ENCODE measurements at regions not wholly inside any gene's neighbourhood (a gene's known extent, or its start where the extent isn't known, plus 50 kb on each side); places are given as distances from the start of the nearest gene placed in this dataset.

DNA sequence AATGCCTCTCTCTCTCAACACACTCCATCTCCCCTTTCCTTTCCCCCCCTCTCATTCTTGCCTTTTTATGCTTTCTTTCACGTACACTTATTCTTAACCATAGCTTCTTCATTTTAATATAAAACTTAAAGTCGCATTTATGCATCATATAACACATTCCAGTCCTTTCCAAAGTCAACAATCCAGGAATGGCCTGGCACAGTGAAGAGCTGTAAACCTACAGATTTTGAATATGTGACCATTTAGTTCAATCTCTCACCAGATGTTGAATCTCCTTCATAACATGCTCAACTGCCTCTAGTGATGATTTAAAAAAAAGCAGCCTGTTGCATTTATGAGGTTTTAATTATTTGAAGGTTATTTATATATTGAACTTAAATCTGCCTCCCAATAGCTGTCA is 186.2 kb upstream of the GRAMD2B start:
- Histone ChIP-seq H3K79me2 (ENCODE audit: control insufficient read depth, insufficient read depth, low read length) (no peaks in the 10 kb centered on the region), H4K20me1 (ENCODE audit: control insufficient read depth, insufficient read depth) (no peaks in the 10 kb centered on the region), H3K9ac (ENCODE audit: control insufficient read depth, insufficient read depth, low read length) (no peak overlapping the region), H3K9me3 (replicated peaks; ENCODE audit: control insufficient read depth, insufficient read depth, low read length) (no peaks in the 10 kb centered on the region), H3K4me2 (ENCODE audit: control insufficient read depth, insufficient read depth) (no peak overlapping the region), H3K27me3 (replicated peaks in 1 of 2; ENCODE audit: control insufficient read depth in 2 of 2, insufficient read depth in 2 of 2, low read length in 1 of 2) (no peaks in the 10 kb centered on the region), H3K27ac (ENCODE audit: control insufficient read depth, insufficient read depth) (no peak overlapping the region), H3K36me3 (ENCODE audit: control insufficient read depth in 2 of 2, insufficient read depth in 2 of 2, low read length in 1 of 2) (no peaks in the 10 kb centered on the region), H2AFZ (ENCODE audit: control insufficient read depth, low read depth, low read length) (no peak overlapping the region), H3K4me3 (no peak overlapping the region), H3K4me1 (ENCODE audit: control insufficient read depth, insufficient read depth, low read length) (no peaks in the 10 kb centered on the region)
- POLR2A ChIA-PET: interaction anchor here (0.7 kb wide), 1 partner anchor 658 kb away, joined by 4 read pairs; no protein-coding TSS in a partner anchor
- no peak for FAIRE-seq
- no peak for DNase-seq (ENCODE audit: low read depth, low spot score)
- CTCF ChIA-PET: no interaction called here
- BruUV-seq (replicated peaks): no TSS peak
- TF ChIP-seq DPF2 (IDR thresholded peaks at IDR 0.05) (no peak), ZNF274 (IDR thresholded peaks at IDR 0.05; ENCODE audit: insufficient read depth, insufficient read length) (no peak), NFYA (IDR thresholded peaks at IDR 0.05; ENCODE audit: borderline replicate concordance, low read depth, low read length) (no peak), NKRF (conservative IDR thresholded peaks at IDR 0.05) (no peak), SMARCA5 (IDR thresholded peaks at IDR 0.05) (no peak), TCF7 (IDR thresholded peaks at IDR 0.05; ENCODE audit: borderline replicate concordance) (no peak), USF1 (IDR thresholded peaks at IDR 0.05; ENCODE audit: borderline replicate concordance, extremely low read length, insufficient read depth, low read depth, low read length) (no peak), HCFC1 (IDR thresholded peaks at IDR 0.05; ENCODE audit: low read length) (no peak), PAX5 (IDR thresholded peaks at IDR 0.05; ENCODE audit: borderline replicate concordance, low read depth, low read length) (no peak), MYC (IDR thresholded peaks at IDR 0.05; ENCODE audit: insufficient read depth, insufficient read length, insufficient replicate concordance, low read length, severe bottlenecking) (no peak), JUNB (IDR thresholded peaks at IDR 0.05) (no peak), NFYB (IDR thresholded peaks at IDR 0.05; ENCODE audit: insufficient read depth, low read depth, low read length) (no peak), ZNF207 (IDR thresholded peaks at IDR 0.05; ENCODE audit: borderline replicate concordance) (no peak), BMI1 (IDR thresholded peaks at IDR 0.05; ENCODE audit: borderline replicate concordance) (no peak), FOXM1 (IDR thresholded peaks at IDR 0.05; ENCODE audit: low read depth, low read length) (no peak), STAT1 (conservative IDR thresholded peaks at IDR 0.05) (no peak), TBL1XR1 (IDR thresholded peaks at IDR 0.05; ENCODE audit: low read depth, low read length) (no peak)
- TF ChIP-seq, protein P1, sequence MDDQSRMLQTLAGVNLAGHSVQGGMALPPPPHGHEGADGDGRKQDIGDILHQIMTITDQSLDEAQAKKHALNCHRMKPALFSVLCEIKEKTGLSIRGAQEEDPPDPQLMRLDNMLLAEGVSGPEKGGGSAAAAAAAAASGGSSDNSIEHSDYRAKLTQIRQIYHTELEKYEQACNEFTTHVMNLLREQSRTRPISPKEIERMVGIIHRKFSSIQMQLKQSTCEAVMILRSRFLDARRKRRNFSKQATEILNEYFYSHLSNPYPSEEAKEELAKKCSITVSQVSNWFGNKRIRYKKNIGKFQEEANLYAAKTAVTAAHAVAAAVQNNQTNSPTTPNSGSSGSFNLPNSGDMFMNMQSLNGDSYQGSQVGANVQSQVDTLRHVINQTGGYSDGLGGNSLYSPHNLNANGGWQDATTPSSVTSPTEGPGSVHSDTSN (IDR thresholded peaks at IDR 0.05; ENCODE audit: insufficient replicate concordance, low read depth, low read length): no peak
- TF ChIP-seq, protein P2, sequence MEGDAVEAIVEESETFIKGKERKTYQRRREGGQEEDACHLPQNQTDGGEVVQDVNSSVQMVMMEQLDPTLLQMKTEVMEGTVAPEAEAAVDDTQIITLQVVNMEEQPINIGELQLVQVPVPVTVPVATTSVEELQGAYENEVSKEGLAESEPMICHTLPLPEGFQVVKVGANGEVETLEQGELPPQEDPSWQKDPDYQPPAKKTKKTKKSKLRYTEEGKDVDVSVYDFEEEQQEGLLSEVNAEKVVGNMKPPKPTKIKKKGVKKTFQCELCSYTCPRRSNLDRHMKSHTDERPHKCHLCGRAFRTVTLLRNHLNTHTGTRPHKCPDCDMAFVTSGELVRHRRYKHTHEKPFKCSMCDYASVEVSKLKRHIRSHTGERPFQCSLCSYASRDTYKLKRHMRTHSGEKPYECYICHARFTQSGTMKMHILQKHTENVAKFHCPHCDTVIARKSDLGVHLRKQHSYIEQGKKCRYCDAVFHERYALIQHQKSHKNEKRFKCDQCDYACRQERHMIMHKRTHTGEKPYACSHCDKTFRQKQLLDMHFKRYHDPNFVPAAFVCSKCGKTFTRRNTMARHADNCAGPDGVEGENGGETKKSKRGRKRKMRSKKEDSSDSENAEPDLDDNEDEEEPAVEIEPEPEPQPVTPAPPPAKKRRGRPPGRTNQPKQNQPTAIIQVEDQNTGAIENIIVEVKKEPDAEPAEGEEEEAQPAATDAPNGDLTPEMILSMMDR (IDR thresholded peaks at IDR 0.05 in 2 of 3, conservative IDR thresholded peaks at IDR 0.05 in 1 of 3; ENCODE audit: control insufficient read depth in 2 of 3, extremely low read depth in 1 of 3, insufficient read depth in 1 of 3, low read depth in 3 of 3, low read length in 3 of 3): no peak
- no peak for ATAC-seq
- intact Hi-C loops (cut with micrococcal nuclease; ENCODE audit: unreplicated experiment) (no loop called here), in situ Hi-C loops (cut with MboI) (no loop called here)
- SMC1A ChIA-PET (ENCODE audit: uncharacterized antibody, unreplicated experiment): interaction anchor here (0.7 to 1.1 kb wide), 3 partner anchors 12 to 1664 kb away, joined by 3 read pairs; no protein-coding TSS in a partner anchor
- RAD21 ChIA-PET (ENCODE audit: unreplicated experiment): no interaction called here
- WGBS (ENCODE audit: insufficient coverage, insufficient replicate concordance, low lambda C conversion rate, missing lambda C conversion rate): 14% methylated on average over 2 of the region's 2 CpGs

Data from GM12878 (cell line).